Activated B cell treated with CpG ODN at 0.5 μM for 24 hours (primary cell): ENCODE measurements at regions not wholly inside any gene's neighbourhood (a gene's known extent, or its start where the extent isn't known, plus 50 kb on each side); places are given as distances from the start of the nearest gene placed in this dataset.

Source experiments
- ATAC-seq: fragments of 200-7000 bp; cut with Tn5 transposase; one replicate; pipeline ENCODE4 v1.10.0; 2021; ENCODE audit warnings: low read depth, mild to moderate bottlenecking, moderate library complexity
- CTCF ChIA-PET: fragments of 350-600 bp; sonication (Branson Sonifier 250); formaldehyde crosslinking; loops from one replicate; lab custom pipeline; 2021; ENCODE audit warnings: antibody characterized with exemption; lab: Charles Lee
- POLR2A ChIA-PET: fragments of 350-600 bp; sonication (Branson Sonifier 250); formaldehyde crosslinking; loops from one replicate; lab custom pipeline; 2021; ENCODE audit warnings: antibody characterized with exemption; lab: Charles Lee
- DNase-seq: peaks from one replicate; pipeline ENCODE4 v3.0.0; 2022
- H3K27ac Mint-ChIP-seq: one replicate; pipeline ENCODE4 v1.8.0; 2020; ENCODE audit warnings: mixed read lengths
- H3K27me3 Mint-ChIP-seq: one replicate; pipeline ENCODE4 v1.8.0; 2021; ENCODE audit warnings: mixed read lengths
- H3K36me3 Mint-ChIP-seq: one replicate; pipeline ENCODE4 v1.8.0; 2021; ENCODE audit warnings: low read depth, mixed read lengths
- H3K4me1 Mint-ChIP-seq: one replicate; pipeline ENCODE4 v1.8.0; 2021; ENCODE audit warnings: mixed read lengths
- H3K4me3 Mint-ChIP-seq: one replicate; pipeline ENCODE4 v1.8.0; 2020; ENCODE audit warnings: mild to moderate bottlenecking, mixed read lengths
- H3K9me3 Mint-ChIP-seq: one replicate; pipeline ENCODE4 v1.8.0; 2020; ENCODE audit warnings: mixed read lengths
- intact Hi-C: fragments of 100-400 bp; cut with micrococcal nuclease; formaldehyde crosslinking; loops from one replicate; pipeline ENCODE4 v1.15.1; 2024
- TF ChIP-seq, protein P1 (sequence below): fragments of 200-600 bp; IDR thresholded peaks from one replicate; pipeline ENCODE4 v1.8.0; 2022; ENCODE audit warnings: antibody characterized with exemption, mild to moderate bottlenecking

GRCh38 chr4:173680278-173680677 lies 150.2 kb upstream of the HAND2 start:
- no peak for DNase-seq
- ATAC-seq = no peak
- Mint-ChIP-seq H3K36me3 (no peaks in the 10 kb centered on the region), H3K9me3 (no peaks in the 10 kb centered on the region), H3K27me3 (no peaks in the 10 kb centered on the region), H3K4me3 (no peak overlapping the region), H3K4me1 (no peaks in the 10 kb centered on the region), H3K27ac (no peak overlapping the region)
- intact Hi-C loops = no loop called here
- ChIA-PET CTCF (no interaction called here), POLR2A (no interaction called here)
- TF ChIP-seq, protein P1, sequence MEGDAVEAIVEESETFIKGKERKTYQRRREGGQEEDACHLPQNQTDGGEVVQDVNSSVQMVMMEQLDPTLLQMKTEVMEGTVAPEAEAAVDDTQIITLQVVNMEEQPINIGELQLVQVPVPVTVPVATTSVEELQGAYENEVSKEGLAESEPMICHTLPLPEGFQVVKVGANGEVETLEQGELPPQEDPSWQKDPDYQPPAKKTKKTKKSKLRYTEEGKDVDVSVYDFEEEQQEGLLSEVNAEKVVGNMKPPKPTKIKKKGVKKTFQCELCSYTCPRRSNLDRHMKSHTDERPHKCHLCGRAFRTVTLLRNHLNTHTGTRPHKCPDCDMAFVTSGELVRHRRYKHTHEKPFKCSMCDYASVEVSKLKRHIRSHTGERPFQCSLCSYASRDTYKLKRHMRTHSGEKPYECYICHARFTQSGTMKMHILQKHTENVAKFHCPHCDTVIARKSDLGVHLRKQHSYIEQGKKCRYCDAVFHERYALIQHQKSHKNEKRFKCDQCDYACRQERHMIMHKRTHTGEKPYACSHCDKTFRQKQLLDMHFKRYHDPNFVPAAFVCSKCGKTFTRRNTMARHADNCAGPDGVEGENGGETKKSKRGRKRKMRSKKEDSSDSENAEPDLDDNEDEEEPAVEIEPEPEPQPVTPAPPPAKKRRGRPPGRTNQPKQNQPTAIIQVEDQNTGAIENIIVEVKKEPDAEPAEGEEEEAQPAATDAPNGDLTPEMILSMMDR = no peak

DNA sequence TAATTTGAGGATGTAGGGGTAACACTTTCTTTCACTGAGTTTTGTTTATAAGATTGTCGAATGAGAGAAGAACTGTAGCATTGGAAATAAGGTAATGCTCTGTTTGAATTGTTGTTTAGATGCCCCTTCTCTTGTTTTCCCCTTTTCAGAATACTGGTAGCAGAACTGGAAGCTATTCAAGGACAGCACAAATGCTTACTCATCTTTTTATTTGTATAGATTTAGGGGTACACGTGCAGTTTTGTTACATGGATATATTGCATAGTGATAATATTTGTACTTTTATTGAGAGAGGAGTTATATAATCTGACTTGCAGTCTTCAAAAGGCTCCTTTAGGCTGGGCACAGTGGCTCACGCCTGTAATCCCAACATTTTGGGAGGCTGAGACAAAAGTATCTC lies 145.4 kb upstream of the HAND2 start:
- intact Hi-C loops = no loop called here
- POLR2A ChIA-PET = no interaction called here
- H3K9me3 Mint-ChIP-seq = no peaks in the 10 kb centered on the region
- no peaks in the 10 kb centered on the region for H3K4me1 Mint-ChIP-seq
- H3K27ac Mint-ChIP-seq = no peak overlapping the region
- TF ChIP-seq, protein P1 = no peak
- no peaks in the 10 kb centered on the region for H3K36me3 Mint-ChIP-seq
- CTCF ChIA-PET = no interaction called here
- ATAC-seq (no peak), DNase-seq (no peak)
- H3K4me3 Mint-ChIP-seq = no peak overlapping the region
- H3K27me3 Mint-ChIP-seq = no peaks in the 10 kb centered on the region

DNA sequence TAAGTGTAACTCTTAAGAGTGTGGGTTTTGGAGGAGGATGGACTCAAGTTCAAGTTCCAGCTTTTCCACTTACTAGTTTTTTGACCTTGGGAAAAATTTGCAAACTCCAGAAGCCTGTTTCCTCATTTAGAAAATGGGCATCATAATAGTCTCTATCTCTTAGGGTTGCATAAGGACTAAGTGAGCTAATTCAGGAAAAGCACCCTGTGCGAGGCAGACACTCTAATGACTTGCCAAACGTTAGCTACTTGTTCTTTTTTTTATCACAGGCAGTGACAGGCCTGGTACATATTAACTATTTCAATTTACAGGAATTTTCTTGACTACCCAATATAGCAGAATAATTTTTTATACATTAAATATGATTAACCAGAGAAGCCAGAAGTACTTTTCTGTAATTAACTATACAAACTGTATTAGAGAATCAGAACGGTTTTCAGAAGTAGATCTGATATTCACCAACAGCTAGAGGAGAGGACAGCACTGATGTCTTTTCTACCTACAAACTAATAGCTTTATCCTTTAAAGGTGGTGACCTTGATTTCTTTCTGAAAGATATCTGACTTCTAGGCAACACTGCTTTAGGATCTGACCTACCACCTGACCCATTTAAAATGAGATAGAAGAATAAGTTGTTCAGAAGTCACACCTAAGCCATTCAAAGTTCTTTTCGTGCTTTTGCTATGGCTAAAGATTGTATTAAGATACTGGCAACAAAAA lies 139.6 kb upstream of the HAND2 start:
- TF ChIP-seq, protein P1 = no peak
- no peak overlapping the region for H3K4me3 Mint-ChIP-seq
- CTCF ChIA-PET = no interaction called here
- no peaks in the 10 kb centered on the region for H3K27me3 Mint-ChIP-seq
- H3K27ac Mint-ChIP-seq = no peak overlapping the region
- POLR2A ChIA-PET = no interaction called here
- intact Hi-C loops = no loop called here
- no peaks in the 10 kb centered on the region for H3K36me3 Mint-ChIP-seq
- DNase-seq = no peak
- ATAC-seq = no peak
- H3K4me1 Mint-ChIP-seq = no peaks in the 10 kb centered on the region
- H3K9me3 Mint-ChIP-seq = no peaks in the 10 kb centered on the region

GRCh38 chr4:173661001-173661400 lies 131.0 kb upstream of the HAND2 start:
- ATAC-seq = no peak
- intact Hi-C loops = no loop called here
- TF ChIP-seq, protein P1 = no peak
- Mint-ChIP-seq H3K4me3 (no peak overlapping the region), H3K9me3 (peaks cover 14% of the 10 kb centered on the region), H3K27ac (no peak overlapping the region), H3K4me1 (no peaks in the 10 kb centered on the region), H3K27me3 (no peaks in the 10 kb centered on the region), H3K36me3 (no peaks in the 10 kb centered on the region)
- ChIA-PET POLR2A (no interaction called here), CTCF (no interaction called here)
- DNase-seq = no peak

- no peaks in the 10 kb centered on the region for H3K4me1 Mint-ChIP-seq
- TF ChIP-seq, protein P1 = no peak
- ATAC-seq = no peak
- DNase-seq = no peak
- H3K27ac Mint-ChIP-seq = no peak overlapping the region
- no peaks in the 10 kb centered on the region for H3K27me3 Mint-ChIP-seq
- intact Hi-C loops = no loop called here
- ChIA-PET CTCF (no interaction called here), POLR2A (no interaction called here)
- peaks cover 5% of the 10 kb centered on the region for H3K9me3 Mint-ChIP-seq
- no peaks in the 10 kb centered on the region for H3K36me3 Mint-ChIP-seq
- H3K4me3 Mint-ChIP-seq = no peak overlapping the region
These were observed 126.9 kb upstream of the HAND2 start for GRCh38 chr4:173656898-173657297.
